ENCODE measurements at regions not wholly inside any gene's neighbourhood (a gene's known extent, or its start where the extent isn't known, plus 50 kb on each side); places are given as distances from the start of the nearest gene placed in this dataset.

GRCh38 chr1:5264476-5264875 lies 610.1 kb downstream of the AJAP1 start:
- Histone ChIP-seq H3K4me2 (ENCODE audit: insufficient read depth, low read length) (no peak overlapping the region), H3K9me3 (ENCODE audit: low read depth, low read length) (peaks cover 2% of the 10 kb centered on the region), H2AFZ (ENCODE audit: low read length) (no peak overlapping the region), H4K20me1 (ENCODE audit: insufficient read depth, low read length) (no peaks in the 10 kb centered on the region), H3K36me3 (ENCODE audit: insufficient read depth, low read length) (no peaks in the 10 kb centered on the region), H3K4me3 (ENCODE audit: insufficient read depth, low read length) (no peak overlapping the region), H3K79me2 (ENCODE audit: insufficient read depth, low read length) (no peaks in the 10 kb centered on the region), H3K4me1 (ENCODE audit: insufficient read depth, low read length) (no peaks in the 10 kb centered on the region), H3K27me3 (ENCODE audit: insufficient read depth, low read length) (no peaks in the 10 kb centered on the region), H3K27ac (ENCODE audit: low read depth, low read length) (no peak overlapping the region)
- TF ChIP-seq CTCF (IDR thresholded peaks at IDR 0.05; ENCODE audit: extremely low read depth, low read depth, low read length), result no peak
- DNase-seq (ENCODE audit: insufficient read length, low spot score, missing footprints), result no peak

GRCh38 chr1:5256793-5257192 lies 602.4 kb downstream of the AJAP1 start:
- TF ChIP-seq CTCF (IDR thresholded peaks at IDR 0.05; ENCODE audit: extremely low read depth, low read depth, low read length), result no peak
- H2AFZ ChIP-seq (ENCODE audit: low read length), result no peak overlapping the region
- no peaks in the 10 kb centered on the region for H3K36me3 ChIP-seq (ENCODE audit: insufficient read depth, low read length)
- no peak overlapping the region for H3K27ac ChIP-seq (ENCODE audit: low read depth, low read length)
- no peak overlapping the region for H3K4me3 ChIP-seq (ENCODE audit: insufficient read depth, low read length)
- no peaks in the 10 kb centered on the region for H4K20me1 ChIP-seq (ENCODE audit: insufficient read depth, low read length)
- no peaks in the 10 kb centered on the region for H3K4me1 ChIP-seq (ENCODE audit: insufficient read depth, low read length)
- no peaks in the 10 kb centered on the region for H3K79me2 ChIP-seq (ENCODE audit: insufficient read depth, low read length)
- H3K9me3 ChIP-seq (ENCODE audit: low read depth, low read length), result no peaks in the 10 kb centered on the region
- no peak overlapping the region for H3K4me2 ChIP-seq (ENCODE audit: insufficient read depth, low read length)
- no peaks in the 10 kb centered on the region for H3K27me3 ChIP-seq (ENCODE audit: insufficient read depth, low read length)
- no peak for DNase-seq (ENCODE audit: insufficient read length, low spot score, missing footprints)

GRCh38 chr1:5254975-5255374 lies 600.6 kb downstream of the AJAP1 start:
- no peaks in the 10 kb centered on the region for H3K79me2 ChIP-seq (ENCODE audit: insufficient read depth, low read length)
- no peak overlapping the region for H3K4me3 ChIP-seq (ENCODE audit: insufficient read depth, low read length)

DNA sequence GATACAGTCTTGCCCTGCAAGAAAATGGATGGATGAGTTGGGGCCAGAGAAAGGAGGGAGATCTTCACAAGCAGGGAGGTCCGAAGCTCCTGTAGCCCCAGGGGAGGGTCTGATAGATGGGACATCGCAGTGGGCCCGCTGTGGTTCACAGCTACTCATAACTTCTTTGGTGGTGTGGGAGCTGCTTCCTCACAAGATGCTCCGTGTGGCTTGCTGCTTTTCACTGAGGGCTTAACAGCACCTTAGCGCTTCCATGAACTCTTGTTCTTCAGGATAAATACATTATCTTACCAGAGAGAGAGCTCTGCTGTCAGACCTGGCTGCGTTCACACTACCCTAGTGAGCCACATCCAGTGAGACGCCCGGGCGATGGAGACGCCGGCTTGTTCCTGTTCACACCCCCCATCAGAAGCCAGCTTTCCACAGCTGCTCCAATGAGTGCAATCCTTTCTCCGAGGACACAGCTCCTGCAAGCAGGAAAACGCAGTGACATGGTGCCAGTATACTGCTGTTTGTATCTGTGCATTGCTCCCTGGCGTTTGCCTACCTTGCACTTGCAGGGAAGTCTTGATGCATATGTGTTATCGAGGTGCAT lies 599.8 kb downstream of the AJAP1 start:
- H3K4me1 ChIP-seq (ENCODE audit: insufficient read depth, low read length), result no peaks in the 10 kb centered on the region
- no peak overlapping the region for H2AFZ ChIP-seq (ENCODE audit: low read length)
- H4K20me1 ChIP-seq (ENCODE audit: insufficient read depth, low read length), result no peaks in the 10 kb centered on the region
- H3K4me3 ChIP-seq (ENCODE audit: insufficient read depth, low read length), result no peak overlapping the region
- DNase-seq (ENCODE audit: insufficient read length, low spot score, missing footprints), result no peak
- H3K27me3 ChIP-seq (ENCODE audit: insufficient read depth, low read length), result no peaks in the 10 kb centered on the region
- peaks cover 3% of the 10 kb centered on the region for H3K9me3 ChIP-seq (ENCODE audit: low read depth, low read length)
- no peak for TF ChIP-seq CTCF (IDR thresholded peaks at IDR 0.05; ENCODE audit: extremely low read depth, low read depth, low read length)
- H3K36me3 ChIP-seq (ENCODE audit: insufficient read depth, low read length), result no peaks in the 10 kb centered on the region
- no peaks in the 10 kb centered on the region for H3K79me2 ChIP-seq (ENCODE audit: insufficient read depth, low read length)
- H3K27ac ChIP-seq (ENCODE audit: low read depth, low read length), result no peak overlapping the region
- no peak overlapping the region for H3K4me2 ChIP-seq (ENCODE audit: insufficient read depth, low read length)

More at GRCh38 chr1:5254975-5255374, 600.6 kb downstream of the AJAP1 start:
- Histone ChIP-seq H3K4me2 (ENCODE audit: insufficient read depth, low read length) (no peak overlapping the region), H3K9me3 (ENCODE audit: low read depth, low read length) (no peaks in the 10 kb centered on the region), H3K4me1 (ENCODE audit: insufficient read depth, low read length) (no peaks in the 10 kb centered on the region), H3K36me3 (ENCODE audit: insufficient read depth, low read length) (no peaks in the 10 kb centered on the region), H3K27me3 (ENCODE audit: insufficient read depth, low read length) (no peaks in the 10 kb centered on the region), H2AFZ (ENCODE audit: low read length) (no peak overlapping the region), H4K20me1 (ENCODE audit: insufficient read depth, low read length) (no peaks in the 10 kb centered on the region), H3K27ac (ENCODE audit: low read depth, low read length) (no peak overlapping the region)
- DNase-seq (ENCODE audit: insufficient read length, low spot score, missing footprints), result no peak
- TF ChIP-seq CTCF (IDR thresholded peaks at IDR 0.05; ENCODE audit: extremely low read depth, low read depth, low read length), result no peak
